Stimulated activated CD8-positive, alpha-beta memory T cell treated with anti-CD3 and anti-CD28 coated beads, Interleukin-12 subunit alpha, Interleukin-12 subunit beta, amount 100 ng/mL, for 4 hours (primary cell): ENCODE measurements at regions not wholly inside any gene's neighbourhood (a gene's known extent, or its start where the extent isn't known, plus 50 kb on each side); places are given as distances from the start of the nearest gene placed in this dataset.
"Not testable (repeated sequence)": the region's sequence is repeated elsewhere in the genome, so short reads cannot be mapped to it uniquely, and the experiment has no call there.

Experiments used
- DNase-seq: peaks from one replicate; pipeline ENCODE4 v3.0.0-alpha.2; 2020; ENCODE audit warnings: low read depth

GRCh38 chrX:136975684-136976470 is 57.9 kb downstream of the GPR101 start:
- DNase-seq, result no peak

DNA sequence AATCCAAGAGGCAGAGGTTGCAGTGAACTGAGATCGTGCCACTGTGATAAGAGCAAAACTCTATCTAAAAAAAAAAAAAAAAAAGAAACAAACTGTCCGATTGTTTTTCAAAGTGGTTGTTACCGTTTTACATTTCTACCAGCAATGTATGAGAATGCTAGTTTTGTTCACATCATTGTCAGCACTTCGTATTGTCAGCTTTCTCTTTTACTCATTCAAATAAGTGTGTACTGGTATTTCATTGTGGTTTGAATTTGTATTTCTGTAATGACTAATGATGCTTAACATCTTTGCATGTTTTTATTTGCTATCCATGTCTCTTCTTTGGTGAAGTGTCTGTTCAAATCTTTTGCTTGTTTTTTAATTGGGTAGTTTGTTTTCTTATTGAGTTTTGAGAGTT is 65.8 kb downstream of the GPR101 start:
- DNase-seq, result no peak

GRCh38 chrX:136963973-136964372 is 69.8 kb downstream of the GPR101 start:
- DNase-seq, result no peak

DNA sequence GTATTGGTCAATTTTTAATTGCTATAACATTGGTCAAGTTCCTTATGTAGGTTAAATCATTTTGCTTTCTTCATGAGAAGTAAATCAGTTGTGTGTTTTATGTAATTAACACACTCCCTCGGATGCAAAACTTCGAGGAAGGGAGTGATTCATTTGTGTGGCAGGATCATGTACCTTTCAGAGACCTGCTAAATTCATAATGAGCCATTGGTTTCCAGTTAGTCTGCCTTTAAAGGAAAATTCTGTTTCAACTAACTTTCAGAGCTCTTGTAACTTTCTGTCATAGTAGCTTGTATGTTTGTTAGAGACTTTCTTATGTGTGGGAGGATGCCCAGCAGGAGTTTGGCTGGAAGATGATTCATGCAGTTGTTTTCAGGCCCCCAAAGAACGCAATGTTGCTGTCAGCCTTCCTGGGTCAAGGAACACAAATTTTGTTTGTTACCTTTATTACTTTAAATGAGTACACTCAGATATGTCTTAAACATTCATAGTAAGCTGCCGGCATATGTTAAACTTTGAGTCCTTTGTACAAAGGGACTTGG is 72.1 kb downstream of the GPR101 start:
- no peak for DNase-seq

GRCh38 chrX:136954930-136955329 is 74.4 kb upstream of the RBMX start:
- DNase-seq, result no peak

DNA sequence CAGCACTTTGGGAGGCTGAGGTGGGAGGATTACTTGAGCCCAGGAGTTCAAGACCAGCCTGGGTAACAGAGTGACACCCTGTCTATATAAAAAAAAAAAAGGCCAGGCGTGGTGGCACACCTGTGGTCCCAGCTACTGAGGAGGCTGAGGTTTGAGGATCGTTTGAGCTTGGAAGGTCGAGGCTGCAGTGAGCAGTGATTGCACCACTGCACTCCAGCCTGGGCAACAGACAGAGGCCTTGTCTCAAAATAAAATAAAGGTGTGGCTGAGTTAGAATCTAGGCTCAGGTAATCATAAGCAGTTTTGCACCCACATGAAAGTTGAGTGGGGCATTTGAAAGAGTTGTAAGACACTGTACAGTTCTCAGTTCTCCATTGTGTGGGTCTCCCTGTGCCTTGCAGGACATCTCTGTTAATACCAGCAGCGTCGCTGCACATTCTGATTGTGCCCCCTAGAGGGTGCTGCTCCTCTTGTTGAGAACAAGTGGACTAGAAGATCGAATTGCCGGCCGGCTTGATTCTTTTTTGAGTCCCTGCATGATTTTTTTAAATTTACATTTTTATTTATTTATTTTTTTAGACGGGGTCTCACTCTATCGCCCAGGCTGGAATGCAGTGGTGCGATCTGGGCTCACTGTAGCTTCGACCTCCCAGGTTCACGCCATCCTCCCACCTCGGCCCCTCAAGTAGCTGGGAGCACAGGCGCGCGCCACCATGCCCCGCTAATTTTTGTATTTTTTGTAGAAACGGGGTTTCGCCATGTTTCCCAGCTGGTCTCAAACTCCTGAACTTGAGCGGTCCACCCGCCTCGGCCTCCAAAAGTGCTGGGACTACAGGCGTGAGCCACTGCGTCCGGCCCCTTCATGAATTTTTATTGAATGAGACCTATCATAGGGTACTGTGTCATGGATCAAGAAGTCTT is 73.6 kb upstream of the RBMX start:
- peak; percentile 8 for DNase-seq

GRCh38 chrX:136950211-136950610 is 69.7 kb upstream of the RBMX start:
- DNase-seq, result no peak

GRCh38 chrX:136941396-136942337 is 61.1 kb upstream of the RBMX start:
- no peak for DNase-seq

DNA sequence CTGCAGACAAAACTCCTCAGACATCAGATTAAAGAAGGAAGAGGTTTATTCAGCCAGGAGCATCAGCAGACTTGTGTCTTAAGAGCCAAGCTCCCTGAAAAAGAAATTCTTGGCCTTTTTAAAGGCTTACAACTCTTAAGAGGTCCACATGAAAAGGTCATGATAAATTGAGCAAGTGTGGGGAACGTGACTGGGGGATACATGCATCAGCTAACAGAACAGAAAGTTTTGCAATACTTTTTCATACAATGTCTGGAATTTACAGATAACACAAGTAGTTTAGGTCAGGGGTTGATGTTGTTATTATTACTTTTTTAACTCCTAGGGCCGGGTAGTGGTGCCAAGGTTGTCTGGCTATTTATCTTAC is 55.6 kb upstream of the RBMX start:
- no peak for DNase-seq

DNA sequence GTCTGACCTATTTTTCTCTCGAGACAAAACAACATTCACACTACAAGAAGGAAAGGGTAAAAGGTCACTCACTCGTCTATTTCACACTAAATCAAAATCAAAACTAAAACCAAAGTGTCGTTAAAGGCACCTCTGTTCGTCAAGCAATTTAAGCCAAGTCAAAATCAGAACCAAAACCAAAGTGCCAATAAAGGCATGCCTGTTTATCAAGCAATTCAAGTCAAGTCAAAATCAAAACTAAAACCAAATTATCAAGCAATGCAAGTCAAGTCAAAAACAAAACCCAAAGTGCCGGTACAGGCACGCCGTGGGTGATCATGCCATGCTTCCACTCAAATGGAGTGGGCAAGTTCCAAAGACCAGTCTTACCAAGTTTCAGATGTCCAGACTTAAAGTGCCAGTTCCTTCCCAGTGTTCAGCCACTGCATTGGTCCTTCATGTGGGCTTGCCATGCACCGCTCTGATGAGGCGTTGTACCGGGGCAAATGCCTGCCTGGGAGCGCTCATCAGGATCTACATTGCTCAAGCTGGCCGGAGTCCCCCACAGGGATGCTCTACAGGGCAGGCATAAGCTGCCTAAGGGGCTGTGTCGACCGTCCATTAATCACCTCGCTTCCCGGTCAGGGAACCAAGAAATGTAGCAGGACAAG is 55.1 kb upstream of the RBMX start:
- not testable (repeated sequence) for DNase-seq

GRCh38 chrX:136934652-136935051 is 54.1 kb upstream of the RBMX start:
- not testable (repeated sequence) for DNase-seq

DNA sequence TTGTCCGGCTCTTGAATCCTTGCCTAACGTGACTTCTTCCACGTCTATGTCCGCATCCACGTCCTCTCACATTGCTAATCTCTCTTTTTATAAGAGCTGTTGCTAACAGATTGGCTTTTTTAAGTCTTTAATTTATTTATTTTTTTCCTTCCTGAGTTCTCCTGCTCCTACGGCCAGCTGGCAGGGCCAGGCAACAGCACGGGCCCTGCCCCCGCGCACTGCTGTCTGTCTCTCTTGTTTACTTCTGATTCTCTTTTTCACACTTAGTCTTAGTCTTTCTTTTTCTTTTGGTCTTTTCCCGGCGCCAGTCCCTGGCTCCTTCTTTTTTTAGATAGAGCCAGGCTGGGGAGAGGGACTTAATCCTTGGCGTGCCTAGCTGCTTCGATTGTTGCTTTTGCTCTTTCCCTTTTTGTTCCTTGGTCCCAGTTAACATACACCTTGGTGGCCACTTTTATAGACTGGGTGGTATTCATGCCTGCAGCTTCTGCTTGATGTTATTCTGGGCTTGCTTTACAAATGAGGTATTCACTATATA is 53.2 kb upstream of the RBMX start:
- DNase-seq, result no peak

GRCh38 chrX:136931661-136932060 is 51.1 kb upstream of the RBMX start:
- no peak for DNase-seq
